ENCODE measurements at regions not wholly inside any gene's neighbourhood (a gene's known extent, or its start where the extent isn't known, plus 50 kb on each side); places are given as distances from the start of the nearest gene placed in this dataset.

DNA sequence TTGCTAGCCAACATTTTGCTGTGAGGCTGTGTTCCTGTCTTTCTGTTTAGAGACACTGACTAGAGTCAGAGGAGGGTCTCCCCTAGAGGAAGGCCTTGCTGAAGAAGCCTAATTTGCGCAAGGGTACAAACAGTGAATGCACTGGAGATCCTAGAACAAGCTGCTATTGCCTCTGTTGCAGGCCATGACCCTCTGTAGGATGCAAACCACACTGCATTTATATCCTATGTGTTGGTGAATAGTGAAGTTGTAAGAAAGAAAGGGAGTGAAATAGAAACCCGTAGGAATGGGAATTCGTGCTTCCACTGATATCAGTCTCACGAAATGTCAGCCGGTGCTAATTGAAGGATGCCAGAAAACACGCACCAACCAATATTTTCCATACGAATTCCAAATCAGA is 88.2 kb downstream of the GJA1 start:
- DNase-seq (ENCODE audit: low read depth), result peak; percentile 45
- TF ChIP-seq, protein P1, sequence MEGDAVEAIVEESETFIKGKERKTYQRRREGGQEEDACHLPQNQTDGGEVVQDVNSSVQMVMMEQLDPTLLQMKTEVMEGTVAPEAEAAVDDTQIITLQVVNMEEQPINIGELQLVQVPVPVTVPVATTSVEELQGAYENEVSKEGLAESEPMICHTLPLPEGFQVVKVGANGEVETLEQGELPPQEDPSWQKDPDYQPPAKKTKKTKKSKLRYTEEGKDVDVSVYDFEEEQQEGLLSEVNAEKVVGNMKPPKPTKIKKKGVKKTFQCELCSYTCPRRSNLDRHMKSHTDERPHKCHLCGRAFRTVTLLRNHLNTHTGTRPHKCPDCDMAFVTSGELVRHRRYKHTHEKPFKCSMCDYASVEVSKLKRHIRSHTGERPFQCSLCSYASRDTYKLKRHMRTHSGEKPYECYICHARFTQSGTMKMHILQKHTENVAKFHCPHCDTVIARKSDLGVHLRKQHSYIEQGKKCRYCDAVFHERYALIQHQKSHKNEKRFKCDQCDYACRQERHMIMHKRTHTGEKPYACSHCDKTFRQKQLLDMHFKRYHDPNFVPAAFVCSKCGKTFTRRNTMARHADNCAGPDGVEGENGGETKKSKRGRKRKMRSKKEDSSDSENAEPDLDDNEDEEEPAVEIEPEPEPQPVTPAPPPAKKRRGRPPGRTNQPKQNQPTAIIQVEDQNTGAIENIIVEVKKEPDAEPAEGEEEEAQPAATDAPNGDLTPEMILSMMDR (IDR thresholded peaks at IDR 0.05; ENCODE audit: insufficient read depth, low read depth, low read length), result no peak
- no peak overlapping the region for H3K4me3 ChIP-seq (ENCODE audit: low read depth, low read length)

DNA sequence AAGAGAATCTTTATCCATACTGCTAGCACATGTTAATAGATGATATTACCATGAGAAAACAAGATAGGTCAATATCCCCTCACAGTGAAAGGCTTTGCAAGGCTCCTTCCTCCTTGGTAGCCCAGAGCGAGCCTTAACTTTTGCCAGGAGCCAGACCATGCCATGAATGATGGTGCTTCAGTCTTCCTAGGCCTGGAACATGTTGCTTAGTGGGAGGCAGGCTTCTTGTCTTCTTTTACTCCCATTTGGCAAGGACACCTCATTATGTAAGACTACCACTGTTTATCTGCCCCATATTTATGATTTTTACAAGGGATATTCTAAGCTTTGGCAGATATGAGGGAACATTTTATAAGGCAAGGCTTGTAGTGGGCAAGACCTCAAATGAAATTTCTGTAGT is 90.8 kb downstream of the GJA1 start:
- DNase-seq (ENCODE audit: low read depth), result peak; percentile 56
- no peak overlapping the region for H3K4me3 ChIP-seq (ENCODE audit: low read depth, low read length)
- TF ChIP-seq, protein P1 (IDR thresholded peaks at IDR 0.05; ENCODE audit: insufficient read depth, low read depth, low read length), result no peak

DNA sequence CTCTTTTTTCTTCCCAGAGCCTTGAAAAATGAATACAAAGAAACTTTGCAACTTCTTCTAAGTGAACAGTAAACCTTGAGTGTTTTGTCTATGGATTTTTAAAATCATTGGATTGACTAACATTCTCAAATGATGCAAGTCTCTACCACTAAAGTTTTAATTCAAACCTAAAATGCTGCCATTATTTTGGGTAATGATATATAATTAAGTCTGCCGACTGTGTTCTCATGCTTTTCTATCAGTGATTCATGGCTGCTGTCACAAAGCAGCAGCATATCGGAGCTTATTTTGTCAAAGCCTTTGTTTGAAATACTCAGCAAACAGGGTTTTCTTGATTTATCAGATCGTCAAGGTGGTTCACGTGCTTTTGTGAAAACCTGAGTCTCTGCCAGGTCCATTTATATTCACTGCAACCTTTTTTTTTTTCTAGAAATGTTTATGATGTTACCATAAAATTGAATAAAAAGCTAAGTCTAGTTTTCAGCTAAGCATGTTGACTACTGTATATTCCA is 96.3 kb downstream of the GJA1 start:
- no peak overlapping the region for H3K4me3 ChIP-seq (ENCODE audit: low read depth, low read length)
- TF ChIP-seq, protein P1 (IDR thresholded peaks at IDR 0.05; ENCODE audit: insufficient read depth, low read depth, low read length), result no peak
- no peak for DNase-seq (ENCODE audit: low read depth)

DNA sequence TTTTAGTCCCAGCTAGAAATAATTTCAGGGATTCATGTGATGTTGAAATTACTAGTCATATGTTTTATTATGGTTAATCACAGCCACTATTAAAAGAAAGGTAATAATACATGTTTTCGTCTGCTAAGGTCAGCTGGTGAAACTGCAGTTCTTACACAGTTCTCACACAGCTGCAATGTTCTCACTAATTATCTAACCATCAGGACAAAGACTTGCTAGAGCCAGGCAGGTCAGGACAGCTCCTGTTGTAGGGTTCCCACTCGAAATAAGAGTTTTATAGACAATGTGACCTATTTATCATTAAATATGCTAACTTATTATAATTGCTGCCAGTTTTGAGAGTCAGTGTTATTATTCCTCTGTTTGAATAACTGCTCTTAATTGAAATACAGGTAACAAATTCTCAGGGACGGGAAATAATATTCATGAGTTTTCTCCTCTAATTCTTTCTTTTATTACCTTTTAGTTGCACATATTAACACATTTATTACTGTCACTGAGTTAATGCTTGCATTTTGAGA is 97.9 kb downstream of the GJA1 start:
- TF ChIP-seq, protein P1 (IDR thresholded peaks at IDR 0.05; ENCODE audit: insufficient read depth, low read depth, low read length), result no peak
- H3K4me3 ChIP-seq (ENCODE audit: low read depth, low read length), result no peak overlapping the region
- no peak for DNase-seq (ENCODE audit: low read depth)

DNA sequence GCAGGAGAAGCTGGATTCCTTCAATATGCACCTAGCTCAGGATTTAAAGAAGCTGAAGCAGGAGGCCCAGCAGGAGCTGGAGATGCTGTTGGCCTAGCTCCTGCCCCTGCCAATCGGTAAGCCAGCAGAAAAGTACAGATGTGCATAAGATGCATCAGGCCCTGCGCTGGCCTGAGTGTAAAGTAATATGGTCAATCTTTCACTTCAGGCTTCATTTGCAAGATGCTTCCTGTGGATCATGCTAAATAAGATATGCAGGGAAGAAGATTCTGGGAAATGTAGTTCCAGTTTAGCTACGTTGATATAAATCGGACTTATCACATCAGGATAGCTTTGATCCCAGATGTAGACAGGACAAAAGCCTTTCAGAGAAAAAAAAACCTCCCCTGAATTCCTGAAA is 100.3 kb downstream of the GJA1 start:
- no peak overlapping the region for H3K4me3 ChIP-seq (ENCODE audit: low read depth, low read length)
- TF ChIP-seq, protein P1 (IDR thresholded peaks at IDR 0.05; ENCODE audit: insufficient read depth, low read depth, low read length), result no peak

DNA sequence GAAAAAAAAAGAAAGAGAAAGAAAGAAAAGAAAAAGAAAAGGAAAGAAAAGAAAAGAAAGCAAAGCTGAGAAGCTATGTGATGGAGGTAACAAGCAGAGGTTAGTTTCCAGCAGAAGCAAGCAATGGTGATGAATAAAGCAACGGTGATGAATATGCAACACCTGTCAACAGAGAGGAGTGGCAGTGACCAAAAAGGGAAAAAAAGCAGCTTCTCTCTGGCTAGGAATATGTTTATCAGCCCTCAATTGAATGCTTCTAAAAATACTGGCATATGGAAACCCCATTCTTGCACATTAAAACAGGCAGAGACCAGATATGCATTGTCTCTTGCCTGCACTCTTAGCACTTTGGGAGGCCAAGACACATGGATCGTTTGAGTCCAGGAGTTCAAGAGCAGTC is 100.9 kb downstream of the GJA1 start:
- DNase-seq (ENCODE audit: low read depth), result no peak
- no peak overlapping the region for H3K4me3 ChIP-seq (ENCODE audit: low read depth, low read length)
- TF ChIP-seq, protein P1 (IDR thresholded peaks at IDR 0.05; ENCODE audit: insufficient read depth, low read depth, low read length), result no peak

More for the DNA sequence above, 100.3 kb downstream of the GJA1 start:
- no peak for DNase-seq (ENCODE audit: low read depth)

DNA sequence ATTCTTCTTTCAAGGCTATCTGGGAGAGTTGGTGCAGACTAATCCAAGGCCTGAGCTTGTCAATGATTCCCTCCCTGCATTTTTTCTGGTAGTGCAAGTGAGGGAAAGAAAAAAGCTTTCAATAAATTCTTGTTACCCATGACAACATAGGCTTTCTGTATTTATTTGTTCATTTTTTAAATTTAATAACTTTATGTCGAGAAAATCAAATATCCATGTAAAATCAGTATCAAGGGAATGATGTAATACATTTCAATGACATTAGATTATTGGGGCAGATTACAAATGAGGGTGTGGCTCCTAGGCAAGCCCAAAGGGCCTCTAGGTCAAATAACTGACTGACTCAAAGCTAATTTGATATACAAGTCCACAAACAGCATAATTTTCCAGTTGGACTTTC is 104.0 kb downstream of the GJA1 start:
- TF ChIP-seq, protein P1 (IDR thresholded peaks at IDR 0.05; ENCODE audit: insufficient read depth, low read depth, low read length), result no peak
- H3K4me3 ChIP-seq (ENCODE audit: low read depth, low read length), result no peak overlapping the region
- no peak for DNase-seq (ENCODE audit: low read depth)
